Left ventricle myocardium inferior (tissue), 1 donor: ENCODE measurements at regions not wholly inside any gene's neighbourhood (a gene's known extent, or its start where the extent isn't known, plus 50 kb on each side); places are given as distances from the start of the nearest gene placed in this dataset.

Experiments used
- DNase-seq: peaks from one replicate; pipeline ENCODE4 v3.0.0-alpha.2; 2020
- H3K27ac ChIP-seq: fragments of 200-600 bp; replicated peaks from 2 replicates; pipeline ENCODE4 v1.8.0; 2021
- H3K27me3 ChIP-seq: fragments of 200-600 bp; 2 replicates; pipeline ENCODE4 v1.8.0; 2021; ENCODE audit warnings: low read depth
- H3K36me3 ChIP-seq: fragments of 200-600 bp; 2 replicates; pipeline ENCODE4 v1.8.0; 2021
- H3K4me1 ChIP-seq: fragments of 200-600 bp; 2 replicates; pipeline ENCODE4 v1.8.0; 2021
- H3K4me3 ChIP-seq: fragments of 200-600 bp; 2 replicates; pipeline ENCODE4 v1.8.0; 2021; ENCODE audit warnings: mild to moderate bottlenecking, moderate library complexity
- H3K9me3 ChIP-seq: fragments of 200-600 bp; replicated peaks from 2 replicates; pipeline ENCODE4 v1.8.0; 2021
- CTCF ChIP-seq: fragments of 200-600 bp; IDR thresholded peaks from 2 replicates; pipeline ENCODE4 v1.8.0; 2021; ENCODE audit warnings: antibody characterized with exemption, mild to moderate bottlenecking, borderline replicate concordance
- intact Hi-C: fragments of 100-400 bp; cut with micrococcal nuclease; formaldehyde crosslinking; loops from one replicate; pipeline ENCODE4 v1.11.0; 2022
- donor health status: DM: no; HTN: yes; CAD: no; lungs with severe emphysema.

- DNase-seq = no peak
- no peaks in the 10 kb centered on the region for H3K4me1 ChIP-seq
- no peak overlapping the region for H3K27ac ChIP-seq
- no peak for TF ChIP-seq CTCF
- H3K4me3 ChIP-seq = no peak overlapping the region
- no peaks in the 10 kb centered on the region for H3K36me3 ChIP-seq
- H3K9me3 ChIP-seq = peaks cover 22% of the 10 kb centered on the region
- H3K27me3 ChIP-seq = no peaks in the 10 kb centered on the region
- intact Hi-C loops = no loop called here
Observed at GRCh38 chr13:64274481-64275217, 2859.0 kb upstream of the PCDH20 start.

DNA sequence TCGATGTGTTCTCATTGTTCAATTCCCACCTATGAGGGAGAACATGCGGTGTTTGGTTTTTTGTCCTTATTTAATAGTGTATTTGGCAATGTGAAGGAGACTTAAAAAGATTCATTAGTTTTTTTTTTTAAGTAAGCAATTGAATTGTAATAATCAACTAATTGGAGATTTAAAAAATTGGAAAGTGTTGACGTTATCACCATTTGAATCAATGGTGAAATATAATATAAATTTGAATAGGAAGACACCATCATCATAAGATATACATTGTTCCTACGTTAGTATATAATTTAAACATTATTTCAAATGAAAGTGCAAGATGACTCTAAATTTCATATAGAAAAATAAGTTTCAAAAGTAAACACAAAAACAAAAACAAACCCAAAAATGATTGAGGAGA is 2858.1 kb upstream of the PCDH20 start:
- Histone ChIP-seq H3K9me3 (peaks cover 22% of the 10 kb centered on the region), H3K36me3 (no peaks in the 10 kb centered on the region), H3K27me3 (no peaks in the 10 kb centered on the region), H3K4me3 (no peak overlapping the region), H3K27ac (no peak overlapping the region), H3K4me1 (no peaks in the 10 kb centered on the region)
- intact Hi-C loops = no loop called here
- TF ChIP-seq CTCF = no peak
- DNase-seq = no peak

GRCh38 chr13:64272681-64273080 is 2857.0 kb upstream of the PCDH20 start:
- intact Hi-C loops = no loop called here
- no peaks in the 10 kb centered on the region for H3K36me3 ChIP-seq
- no peak for DNase-seq
- H3K9me3 ChIP-seq = peaks cover 22% of the 10 kb centered on the region
- no peaks in the 10 kb centered on the region for H3K4me1 ChIP-seq
- no peak overlapping the region for H3K27ac ChIP-seq
- H3K4me3 ChIP-seq = no peak overlapping the region
- no peak for TF ChIP-seq CTCF
- H3K27me3 ChIP-seq = no peaks in the 10 kb centered on the region

DNA sequence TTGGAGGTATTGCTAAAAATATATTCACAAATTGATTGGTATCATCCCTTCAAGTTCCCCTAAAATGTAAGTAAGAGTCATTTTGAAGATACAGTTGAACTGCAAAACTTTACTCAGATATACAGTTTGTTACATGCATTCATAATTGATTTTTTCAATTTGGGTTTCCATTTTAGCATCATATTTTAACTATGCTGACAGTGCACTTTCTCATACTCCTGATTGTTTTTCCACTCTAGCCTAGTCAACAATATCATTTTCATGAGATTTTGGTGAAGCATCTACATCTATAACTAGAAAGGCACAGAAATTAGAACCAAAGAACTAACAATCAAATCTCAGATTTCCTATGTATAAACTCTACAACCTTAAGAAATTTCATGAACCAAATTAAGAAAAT is 2850.4 kb upstream of the PCDH20 start:
- H3K27ac ChIP-seq = no peak overlapping the region
- TF ChIP-seq CTCF = no peak
- no peaks in the 10 kb centered on the region for H3K4me1 ChIP-seq
- H3K9me3 ChIP-seq = peaks cover 13% of the 10 kb centered on the region
- no peak for DNase-seq
- intact Hi-C loops = no loop called here
- no peaks in the 10 kb centered on the region for H3K27me3 ChIP-seq
- no peaks in the 10 kb centered on the region for H3K36me3 ChIP-seq
- no peak overlapping the region for H3K4me3 ChIP-seq

DNA sequence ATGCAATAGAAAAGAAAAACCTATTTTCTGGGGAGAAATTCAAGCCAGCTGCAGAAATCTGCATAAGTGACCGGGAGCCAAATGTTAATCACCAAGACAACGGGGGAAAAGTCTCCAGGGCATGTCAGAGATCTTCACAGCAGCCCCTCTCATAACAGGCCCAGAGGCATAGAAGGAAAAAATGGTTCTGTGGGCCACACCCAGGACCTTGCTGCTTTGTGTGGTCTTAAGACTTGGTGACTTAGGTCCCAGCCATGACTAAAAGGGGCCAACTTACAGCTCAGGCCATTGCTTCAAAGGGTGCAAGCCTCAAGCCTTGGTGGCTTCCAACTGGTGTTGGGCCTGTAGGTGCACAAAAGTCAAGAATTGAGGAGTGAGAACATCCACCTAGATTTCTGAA is 2847.6 kb upstream of the PCDH20 start:
- no peaks in the 10 kb centered on the region for H3K4me1 ChIP-seq
- intact Hi-C loops = no loop called here
- no peaks in the 10 kb centered on the region for H3K36me3 ChIP-seq
- H3K9me3 ChIP-seq = peaks cover 13% of the 10 kb centered on the region
- H3K27me3 ChIP-seq = no peaks in the 10 kb centered on the region
- no peak for DNase-seq
- no peak overlapping the region for H3K4me3 ChIP-seq
- TF ChIP-seq CTCF = no peak
- no peak overlapping the region for H3K27ac ChIP-seq
